ENCODE measurements at regions not wholly inside any gene's neighbourhood (a gene's known extent, or its start where the extent isn't known, plus 50 kb on each side); places are given as distances from the start of the nearest gene placed in this dataset.
"Not testable (repeated sequence)": the region's sequence is repeated elsewhere in the genome, so short reads cannot be mapped to it uniquely, and the experiment has no call there.

- no peaks in the 10 kb centered on the region for H4K20me1 ChIP-seq (ENCODE audit: insufficient read depth, low read length)
- H3K4me1 Mint-ChIP-seq: no peaks in the 10 kb centered on the region
- no peak overlapping the region for H3K4me3 ChIP-seq (replicated peaks in 1 of 3; ENCODE audit: low read depth in 2 of 3, low read length in 3 of 3)
- no peak overlapping the region for H3K27ac Mint-ChIP-seq
- H3K27me3 ChIP-seq (ENCODE audit: control insufficient read depth in 2 of 2, insufficient read depth in 2 of 2, low read length in 2 of 2): no peaks in the 10 kb centered on the region
- H3K9me3 Mint-ChIP-seq: no peaks in the 10 kb centered on the region
- no peak for TF ChIP-seq CTCF (IDR thresholded peaks at IDR 0.05)
- H2AFZ ChIP-seq (ENCODE audit: insufficient read depth, low read depth, low read length, poor library complexity, severe bottlenecking): no peak overlapping the region
- no peak for DNase-seq
- intact Hi-C loops (cut with micrococcal nuclease): no loop called here
- no peaks in the 10 kb centered on the region for H3K9me3 ChIP-seq (replicated peaks in 1 of 2; ENCODE audit: control insufficient read depth in 1 of 2, insufficient read depth in 1 of 2, low read length in 2 of 2)
- no peak overlapping the region for H3K27ac ChIP-seq (ENCODE audit: low read depth in 1 of 2, low read length in 2 of 2)
- no peaks in the 10 kb centered on the region for H3K36me3 ChIP-seq (replicated peaks in 1 of 2; ENCODE audit: control insufficient read depth in 1 of 2, insufficient read depth in 2 of 2, low read length in 2 of 2)
- H3K4me2 ChIP-seq (replicated peaks; ENCODE audit: extremely low read depth, low read length, poor library complexity, severe bottlenecking): no peak overlapping the region
- H3K27me3 Mint-ChIP-seq (ENCODE audit: low read depth in 3 of 3): no peaks in the 10 kb centered on the region
- no peak overlapping the region for H3K4me3 Mint-ChIP-seq
- H3K36me3 Mint-ChIP-seq: peaks cover 3 to 7% of the 10 kb centered on the region in 2 donors
- no peak overlapping the region for H3K9ac ChIP-seq (ENCODE audit: insufficient read depth, low read length, poor library complexity, severe bottlenecking)
- H3K79me2 ChIP-seq (ENCODE audit: insufficient read depth, low read length): no peaks in the 10 kb centered on the region
- 83% methylated on average over 1 of the region's 3 CpGs for WGBS (ENCODE audit: insufficient coverage)
- no peaks in the 10 kb centered on the region for H3K4me1 ChIP-seq (ENCODE audit: control insufficient read depth in 1 of 2, insufficient read depth in 2 of 2, low read length in 2 of 2)
These were observed 85.6 kb upstream of the LYSMD4 start for GRCh38 chr15:99818872-99819271.

GRCh38 chr15:99816862-99817261, 83.6 kb upstream of the LYSMD4 start:
- H3K27me3 Mint-ChIP-seq (ENCODE audit: low read depth in 3 of 3); H3K4me3 Mint-ChIP-seq: not testable (repeated sequence)

GRCh38 chr15:99810663-99811062, 77.4 kb upstream of the LYSMD4 start:
- H3K27me3 ChIP-seq (ENCODE audit: control insufficient read depth in 2 of 2, insufficient read depth in 2 of 2, low read length in 2 of 2); H3K4me3 ChIP-seq (replicated peaks in 1 of 3; ENCODE audit: low read depth in 2 of 3, low read length in 3 of 3); H2AFZ ChIP-seq (ENCODE audit: insufficient read depth, low read depth, low read length, poor library complexity, severe bottlenecking); H3K9me3 Mint-ChIP-seq; intact Hi-C loops (cut with micrococcal nuclease); H3K4me2 ChIP-seq (replicated peaks; ENCODE audit: extremely low read depth, low read length, poor library complexity, severe bottlenecking); H3K36me3 ChIP-seq (replicated peaks in 1 of 2; ENCODE audit: control insufficient read depth in 1 of 2, insufficient read depth in 2 of 2, low read length in 2 of 2); H3K4me1 Mint-ChIP-seq; H3K9me3 ChIP-seq (replicated peaks in 1 of 2; ENCODE audit: control insufficient read depth in 1 of 2, insufficient read depth in 1 of 2, low read length in 2 of 2); H3K27me3 Mint-ChIP-seq (ENCODE audit: low read depth in 3 of 3); H3K27ac ChIP-seq (ENCODE audit: low read depth in 1 of 2, low read length in 2 of 2); H3K4me1 ChIP-seq (ENCODE audit: control insufficient read depth in 1 of 2, insufficient read depth in 2 of 2, low read length in 2 of 2); H3K27ac Mint-ChIP-seq; H3K36me3 Mint-ChIP-seq; DNase-seq; H3K9ac ChIP-seq (ENCODE audit: insufficient read depth, low read length, poor library complexity, severe bottlenecking); H3K79me2 ChIP-seq (ENCODE audit: insufficient read depth, low read length); H3K4me3 Mint-ChIP-seq; H4K20me1 ChIP-seq (ENCODE audit: insufficient read depth, low read length): not testable (repeated sequence)
- no CpG with 5 or more reads among the region's 2 CpGs for WGBS (ENCODE audit: insufficient coverage)

More at GRCh38 chr15:99816862-99817261, 83.6 kb upstream of the LYSMD4 start:
- WGBS (ENCODE audit: insufficient coverage): no CpG with 5 or more reads among the region's 2 CpGs
- H3K36me3 Mint-ChIP-seq: peaks cover 9 to 14% of the 10 kb centered on the region in 2 donors
- H3K9ac ChIP-seq (ENCODE audit: insufficient read depth, low read length, poor library complexity, severe bottlenecking); H3K27ac ChIP-seq (ENCODE audit: low read depth in 1 of 2, low read length in 2 of 2); H3K27ac Mint-ChIP-seq; H3K4me1 Mint-ChIP-seq; DNase-seq; H3K79me2 ChIP-seq (ENCODE audit: insufficient read depth, low read length); H3K9me3 ChIP-seq (replicated peaks in 1 of 2; ENCODE audit: control insufficient read depth in 1 of 2, insufficient read depth in 1 of 2, low read length in 2 of 2); H2AFZ ChIP-seq (ENCODE audit: insufficient read depth, low read depth, low read length, poor library complexity, severe bottlenecking); H3K27me3 ChIP-seq (ENCODE audit: control insufficient read depth in 2 of 2, insufficient read depth in 2 of 2, low read length in 2 of 2); H3K4me2 ChIP-seq (replicated peaks; ENCODE audit: extremely low read depth, low read length, poor library complexity, severe bottlenecking); H3K9me3 Mint-ChIP-seq; H3K36me3 ChIP-seq (replicated peaks in 1 of 2; ENCODE audit: control insufficient read depth in 1 of 2, insufficient read depth in 2 of 2, low read length in 2 of 2); H4K20me1 ChIP-seq (ENCODE audit: insufficient read depth, low read length); H3K4me1 ChIP-seq (ENCODE audit: control insufficient read depth in 1 of 2, insufficient read depth in 2 of 2, low read length in 2 of 2); H3K4me3 ChIP-seq (replicated peaks in 1 of 3; ENCODE audit: low read depth in 2 of 3, low read length in 3 of 3); intact Hi-C loops (cut with micrococcal nuclease): not testable (repeated sequence)

- H3K9me3 Mint-ChIP-seq; H3K9ac ChIP-seq (ENCODE audit: insufficient read depth, low read length, poor library complexity, severe bottlenecking); H2AFZ ChIP-seq (ENCODE audit: insufficient read depth, low read depth, low read length, poor library complexity, severe bottlenecking); H3K36me3 ChIP-seq (replicated peaks in 1 of 2; ENCODE audit: control insufficient read depth in 1 of 2, insufficient read depth in 2 of 2, low read length in 2 of 2); H4K20me1 ChIP-seq (ENCODE audit: insufficient read depth, low read length); H3K4me1 Mint-ChIP-seq; DNase-seq; H3K4me2 ChIP-seq (replicated peaks; ENCODE audit: extremely low read depth, low read length, poor library complexity, severe bottlenecking); H3K4me3 ChIP-seq (replicated peaks in 1 of 3; ENCODE audit: low read depth in 2 of 3, low read length in 3 of 3); H3K4me3 Mint-ChIP-seq; H3K27ac Mint-ChIP-seq; H3K9me3 ChIP-seq (replicated peaks in 1 of 2; ENCODE audit: control insufficient read depth in 1 of 2, insufficient read depth in 1 of 2, low read length in 2 of 2); H3K27me3 ChIP-seq (ENCODE audit: control insufficient read depth in 2 of 2, insufficient read depth in 2 of 2, low read length in 2 of 2); H3K36me3 Mint-ChIP-seq; H3K79me2 ChIP-seq (ENCODE audit: insufficient read depth, low read length); H3K27me3 Mint-ChIP-seq (ENCODE audit: low read depth in 3 of 3); H3K27ac ChIP-seq (ENCODE audit: low read depth in 1 of 2, low read length in 2 of 2); H3K4me1 ChIP-seq (ENCODE audit: control insufficient read depth in 1 of 2, insufficient read depth in 2 of 2, low read length in 2 of 2): not testable (repeated sequence)
- intact Hi-C loops (cut with micrococcal nuclease): loop anchor here in 1 of 2 donors (10.0 kb wide), 1 partner anchor 1965 kb away; no protein-coding TSS in a partner anchor
- 90% methylated on average over 13 of the region's 33 CpGs for WGBS (ENCODE audit: insufficient coverage)
These were observed 66.6 kb upstream of the LYSMD4 start for GRCh38 chr15:99799854-99800250.

All from CD14-positive monocyte (primary cell).